Brain microvascular endothelial cell (primary cell): ENCODE measurements at regions not wholly inside any gene's neighbourhood (a gene's known extent, or its start where the extent isn't known, plus 50 kb on each side); places are given as distances from the start of the nearest gene placed in this dataset.

Experiments used
- DNase-seq: peaks from one replicate; pipeline ENCODE4 v3.0.0-alpha.2; 2020
- H3K27ac ChIP-seq: fragments of 250-450 bp; sonication (Bioruptor Pico); 2 replicates; pipeline ENCODE4 v1.5.1; 2020; ENCODE audit warnings: mild to moderate bottlenecking, moderate library complexity
- H3K27me3 ChIP-seq: fragments of 250-450 bp; sonication (Bioruptor Pico); replicated peaks from 2 replicates; pipeline ENCODE4 v1.5.1; 2020; ENCODE audit warnings: mild to moderate bottlenecking
- H3K36me3 ChIP-seq: fragments of 250-450 bp; sonication (Bioruptor Pico); replicated peaks from 2 replicates; pipeline ENCODE4 v1.5.1; 2020; ENCODE audit warnings: mild to moderate bottlenecking
- H3K4me3 ChIP-seq: 2 replicates; pipeline ENCODE4 v1.5.1; 2011; ENCODE audit warnings: low read depth, mild to moderate bottlenecking, control low read depth, low read length, moderate library complexity
- CTCF ChIP-seq: IDR thresholded peaks from 2 replicates; pipeline ENCODE4 v1.5.1; 2011; ENCODE audit warnings: low read depth, mild to moderate bottlenecking, moderate library complexity, low read length, control low read depth, inconsistent platforms; ENCODE audit errors: missing control alignments
- in situ Hi-C: cut with HindIII; loops from 2 replicates; pipeline ENCODE4 v1.10.0; 2017; ENCODE audit warnings: low sequenced_read_pairs, low pct_ligation_motif_present

- DNase-seq, result no peak
- Histone ChIP-seq H3K27me3 (no peaks in the 10 kb centered on the region), H3K36me3 (no peaks in the 10 kb centered on the region), H3K4me3 (no peak overlapping the region), H3K27ac (no peak overlapping the region)
- in situ Hi-C loops, result no loop called here
- TF ChIP-seq CTCF, result no peak
These were observed 379.0 kb upstream of the GCFC2 start for GRCh38 chr2:76089683-76090082.

- Histone ChIP-seq H3K36me3 (no peaks in the 10 kb centered on the region), H3K4me3 (no peak overlapping the region), H3K27ac (no peak overlapping the region), H3K27me3 (no peaks in the 10 kb centered on the region)
- in situ Hi-C loops, result no loop called here
- DNase-seq, result no peak
- no peak for TF ChIP-seq CTCF
These were observed 372.5 kb upstream of the GCFC2 start for GRCh38 chr2:76083248-76083647.

- Histone ChIP-seq H3K36me3 (no peaks in the 10 kb centered on the region), H3K27me3 (no peaks in the 10 kb centered on the region), H3K4me3 (no peak overlapping the region), H3K27ac (no peak overlapping the region)
- no peak for DNase-seq
- in situ Hi-C loops, result no loop called here
- TF ChIP-seq CTCF, result no peak
These were observed 371.8 kb upstream of the GCFC2 start for GRCh38 chr2:76082509-76082908.

- H3K27me3 ChIP-seq, result no peaks in the 10 kb centered on the region
- no peak for TF ChIP-seq CTCF
- H3K4me3 ChIP-seq, result no peak overlapping the region
- in situ Hi-C loops, result no loop called here
- H3K27ac ChIP-seq, result no peak overlapping the region
- no peak for DNase-seq
- H3K36me3 ChIP-seq, result no peaks in the 10 kb centered on the region
These were observed 369.4 kb upstream of the GCFC2 start for GRCh38 chr2:76080154-76080553.

GRCh38 chr2:76075126-76075525 is 364.4 kb upstream of the GCFC2 start:
- no peak overlapping the region for H3K27ac ChIP-seq
- no peak overlapping the region for H3K4me3 ChIP-seq
- no peaks in the 10 kb centered on the region for H3K36me3 ChIP-seq
- no peak for DNase-seq
- in situ Hi-C loops, result no loop called here
- no peak for TF ChIP-seq CTCF
- no peaks in the 10 kb centered on the region for H3K27me3 ChIP-seq

- DNase-seq, result no peak
- Histone ChIP-seq H3K27me3 (no peaks in the 10 kb centered on the region), H3K27ac (no peak overlapping the region), H3K36me3 (no peaks in the 10 kb centered on the region), H3K4me3 (no peak overlapping the region)
- in situ Hi-C loops, result no loop called here
- no peak for TF ChIP-seq CTCF
These were observed 363.4 kb upstream of the GCFC2 start for GRCh38 chr2:76073992-76074604.
